ENCODE measurements at regions not wholly inside any gene's neighbourhood (a gene's known extent, or its start where the extent isn't known, plus 50 kb on each side); places are given as distances from the start of the nearest gene placed in this dataset.

DNA sequence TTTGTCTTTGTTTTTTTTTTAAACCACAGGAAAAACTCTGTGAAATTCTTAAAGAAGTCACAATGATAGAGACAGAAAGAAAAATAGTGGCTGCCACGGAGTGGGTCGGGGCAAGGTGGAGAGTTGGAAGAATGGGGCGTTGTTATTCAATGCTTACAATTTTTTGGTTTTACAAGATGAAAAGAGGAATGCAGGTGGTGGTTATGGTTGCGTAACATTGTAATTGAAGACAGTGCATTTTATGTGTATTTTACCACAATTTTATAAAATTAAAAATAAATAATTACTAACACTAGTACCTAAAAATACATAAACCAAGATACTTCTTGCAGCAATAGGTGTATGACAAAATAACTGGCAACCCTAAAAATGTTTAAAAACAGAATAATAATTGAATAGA is 76.9 kb upstream of the VOPP1 start:
- TF ChIP-seq, protein P1, sequence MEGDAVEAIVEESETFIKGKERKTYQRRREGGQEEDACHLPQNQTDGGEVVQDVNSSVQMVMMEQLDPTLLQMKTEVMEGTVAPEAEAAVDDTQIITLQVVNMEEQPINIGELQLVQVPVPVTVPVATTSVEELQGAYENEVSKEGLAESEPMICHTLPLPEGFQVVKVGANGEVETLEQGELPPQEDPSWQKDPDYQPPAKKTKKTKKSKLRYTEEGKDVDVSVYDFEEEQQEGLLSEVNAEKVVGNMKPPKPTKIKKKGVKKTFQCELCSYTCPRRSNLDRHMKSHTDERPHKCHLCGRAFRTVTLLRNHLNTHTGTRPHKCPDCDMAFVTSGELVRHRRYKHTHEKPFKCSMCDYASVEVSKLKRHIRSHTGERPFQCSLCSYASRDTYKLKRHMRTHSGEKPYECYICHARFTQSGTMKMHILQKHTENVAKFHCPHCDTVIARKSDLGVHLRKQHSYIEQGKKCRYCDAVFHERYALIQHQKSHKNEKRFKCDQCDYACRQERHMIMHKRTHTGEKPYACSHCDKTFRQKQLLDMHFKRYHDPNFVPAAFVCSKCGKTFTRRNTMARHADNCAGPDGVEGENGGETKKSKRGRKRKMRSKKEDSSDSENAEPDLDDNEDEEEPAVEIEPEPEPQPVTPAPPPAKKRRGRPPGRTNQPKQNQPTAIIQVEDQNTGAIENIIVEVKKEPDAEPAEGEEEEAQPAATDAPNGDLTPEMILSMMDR (IDR thresholded peaks at IDR 0.05), result no peak
- TF ChIP-seq POLR2A (IDR thresholded peaks at IDR 0.05; ENCODE audit: low read depth) (no peak), EP300 (IDR thresholded peaks at IDR 0.05) (no peak)

Measured in esophagus muscularis mucosa (tissue), 4 donors.